WTC11 (cell line): ENCODE measurements at regions not wholly inside any gene's neighbourhood (a gene's known extent, or its start where the extent isn't known, plus 50 kb on each side); places are given as distances from the start of the nearest gene placed in this dataset.

Experiments used
- ATAC-seq: fragments of 200-7000 bp; cut with Tn5 transposase; 2 replicates; pipeline ENCODE4 v1.10.0; 2021; ENCODE audit warnings: mild to moderate bottlenecking, moderate library complexity
- CTCF ChIA-PET: fragments of 300-600 bp; sonication (Branson Sonifier 250); formaldehyde crosslinking; loops from one replicate; lab custom pipeline; 2021; ENCODE audit warnings: antibody characterized with exemption; lab: Charles Lee
- POLR2A ChIA-PET: fragments of 350-600 bp; sonication (Branson Sonifier 250); formaldehyde crosslinking; loops from one replicate; lab custom pipeline; 2021; ENCODE audit warnings: antibody characterized with exemption; lab: Charles Lee
- DNase-seq: peaks from one replicate; pipeline ENCODE4 v3.0.0; 2021; ENCODE audit warnings: low spot score
- H3K27ac Mint-ChIP-seq: 2 replicates; pipeline ENCODE4 v1.8.0; 2021; ENCODE audit warnings: mixed read lengths
- H3K27me3 Mint-ChIP-seq: 2 replicates; pipeline ENCODE4 v1.8.0; 2021; ENCODE audit warnings: low read depth, mild to moderate bottlenecking, moderate library complexity, mixed read lengths
- H3K36me3 Mint-ChIP-seq: 2 replicates; pipeline ENCODE4 v1.8.0; 2021; ENCODE audit warnings: mixed read lengths
- H3K4me1 Mint-ChIP-seq: 2 replicates; pipeline ENCODE4 v1.8.0; 2022; ENCODE audit warnings: mixed read lengths
- H3K4me3 Mint-ChIP-seq: 2 replicates; pipeline ENCODE4 v1.8.0; 2021; ENCODE audit warnings: mild to moderate bottlenecking, moderate library complexity, mixed read lengths
- H3K9me3 Mint-ChIP-seq: 2 replicates; pipeline ENCODE4 v1.8.0; 2021; ENCODE audit warnings: mixed read lengths
- AR ChIP-seq: fragments of 250-450 bp; sonication (Bioruptor Pico); IDR thresholded peaks from 2 replicates; pipeline ENCODE4 v1.9.0; 2021; ENCODE audit warnings: mild to moderate bottlenecking
- ATF6 ChIP-seq: sonication (generic); formaldehyde crosslinking; IDR thresholded peaks from 2 replicates; pipeline ENCODE4 v1.8.1; 2023; ENCODE audit warnings: mild to moderate bottlenecking, missing genetic modification reagents
- E2F1 ChIP-seq: sonication (generic); formaldehyde crosslinking; IDR thresholded peaks from 2 replicates; pipeline ENCODE4 v1.8.0; 2022; ENCODE audit warnings: mild to moderate bottlenecking, missing genetic modification reagents
- EMX1 ChIP-seq: fragments of 250-450 bp; sonication (Bioruptor Pico); IDR thresholded peaks from 2 replicates; pipeline ENCODE4 v1.8.0; 2021; ENCODE audit warnings: mild to moderate bottlenecking
- FOXJ3 ChIP-seq: sonication (generic); formaldehyde crosslinking; IDR thresholded peaks from 2 replicates; pipeline ENCODE4 v1.9.0; 2021; ENCODE audit warnings: missing genetic modification reagents, mild to moderate bottlenecking, borderline replicate concordance
- MYBL2 ChIP-seq: sonication (generic); formaldehyde crosslinking; IDR thresholded peaks from 2 replicates; pipeline ENCODE4 v1.8.1; 2023; ENCODE audit warnings: mild to moderate bottlenecking, moderate library complexity, missing genetic modification reagents
- NFATC4 ChIP-seq: fragments of 250-450 bp; sonication (Bioruptor Pico); IDR thresholded peaks from 2 replicates; pipeline ENCODE4 v1.9.0; 2021; ENCODE audit warnings: mild to moderate bottlenecking
- ZMAT4 ChIP-seq: fragments of 250-450 bp; sonication (Bioruptor Pico); IDR thresholded peaks from 2 replicates; pipeline ENCODE4 v1.9.0; 2021; ENCODE audit warnings: mild to moderate bottlenecking
- ZNF396 ChIP-seq: fragments of 250-450 bp; sonication (Bioruptor Pico); IDR thresholded peaks from 2 replicates; pipeline ENCODE4 v1.8.0; 2021; ENCODE audit warnings: mild to moderate bottlenecking, moderate library complexity, borderline replicate concordance
- TF ChIP-seq, protein P1 (sequence below): sonication (generic); formaldehyde crosslinking; IDR thresholded peaks from 2 replicates; pipeline ENCODE4 v1.8.1; 2023; ENCODE audit warnings: mild to moderate bottlenecking, moderate library complexity, missing genetic modification reagents
- TF ChIP-seq, protein P2 (sequence below): sonication (generic); formaldehyde crosslinking; IDR thresholded peaks from 2 replicates; pipeline ENCODE4 v1.8.1; 2022; ENCODE audit warnings: mild to moderate bottlenecking, missing genetic modification reagents, moderate library complexity, borderline replicate concordance

- TF ChIP-seq, protein P1, sequence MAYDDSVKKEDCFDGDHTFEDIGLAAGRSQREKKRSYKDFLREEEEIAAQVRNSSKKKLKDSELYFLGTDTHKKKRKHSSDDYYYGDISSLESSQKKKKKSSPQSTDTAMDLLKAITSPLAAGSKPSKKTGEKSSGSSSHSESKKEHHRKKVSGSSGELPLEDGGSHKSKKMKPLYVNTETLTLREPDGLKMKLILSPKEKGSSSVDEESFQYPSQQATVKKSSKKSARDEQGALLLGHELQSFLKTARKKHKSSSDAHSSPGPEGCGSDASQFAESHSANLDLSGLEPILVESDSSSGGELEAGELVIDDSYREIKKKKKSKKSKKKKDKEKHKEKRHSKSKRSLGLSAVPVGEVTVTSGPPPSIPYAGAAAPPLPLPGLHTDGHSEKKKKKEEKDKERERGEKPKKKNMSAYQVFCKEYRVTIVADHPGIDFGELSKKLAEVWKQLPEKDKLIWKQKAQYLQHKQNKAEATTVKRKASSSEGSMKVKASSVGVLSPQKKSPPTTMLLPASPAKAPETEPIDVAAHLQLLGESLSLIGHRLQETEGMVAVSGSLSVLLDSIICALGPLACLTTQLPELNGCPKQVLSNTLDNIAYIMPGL, result no peak
- no peak for TF ChIP-seq FOXJ3
- TF ChIP-seq, protein P2, sequence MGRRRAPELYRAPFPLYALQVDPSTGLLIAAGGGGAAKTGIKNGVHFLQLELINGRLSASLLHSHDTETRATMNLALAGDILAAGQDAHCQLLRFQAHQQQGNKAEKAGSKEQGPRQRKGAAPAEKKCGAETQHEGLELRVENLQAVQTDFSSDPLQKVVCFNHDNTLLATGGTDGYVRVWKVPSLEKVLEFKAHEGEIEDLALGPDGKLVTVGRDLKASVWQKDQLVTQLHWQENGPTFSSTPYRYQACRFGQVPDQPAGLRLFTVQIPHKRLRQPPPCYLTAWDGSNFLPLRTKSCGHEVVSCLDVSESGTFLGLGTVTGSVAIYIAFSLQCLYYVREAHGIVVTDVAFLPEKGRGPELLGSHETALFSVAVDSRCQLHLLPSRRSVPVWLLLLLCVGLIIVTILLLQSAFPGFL, result no peak
- TF ChIP-seq NFATC4, result no peak
- no peak for TF ChIP-seq ATF6 (CRISPR knock-in tag)
- TF ChIP-seq MYBL2, result no peak
- TF ChIP-seq AR (CRISPR knock-in tag), result no peak
Measured at GRCh38 chr1:57741521-57741920, 317.7 kb upstream of the DAB1 start (continued).

GRCh38 chr1:57736940-57737339 lies 313.1 kb upstream of the DAB1 start:
- ChIA-PET CTCF (no interaction called here), POLR2A (interaction anchor here (0.5 kb wide), 1 partner anchor 679 kb away, joined by 3 read pairs; no protein-coding TSS in a partner anchor)
- no peaks in the 10 kb centered on the region for H3K9me3 Mint-ChIP-seq
- H3K27me3 Mint-ChIP-seq, result no peaks in the 10 kb centered on the region
- no peak overlapping the region for H3K4me3 Mint-ChIP-seq
- H3K27ac Mint-ChIP-seq, result no peak overlapping the region
- ATAC-seq (no peak), DNase-seq (no peak)
- no peaks in the 10 kb centered on the region for H3K36me3 Mint-ChIP-seq
- H3K4me1 Mint-ChIP-seq, result 0 out of 2 replicates have a peak, but pooled peaks cover 2% of the 10 kb centered on the region
- TF ChIP-seq, protein P2, result no peak
- TF ChIP-seq ZMAT4 (CRISPR knock-in tag) (no peak), ZNF396 (CRISPR knock-in tag) (no peak)

DNA sequence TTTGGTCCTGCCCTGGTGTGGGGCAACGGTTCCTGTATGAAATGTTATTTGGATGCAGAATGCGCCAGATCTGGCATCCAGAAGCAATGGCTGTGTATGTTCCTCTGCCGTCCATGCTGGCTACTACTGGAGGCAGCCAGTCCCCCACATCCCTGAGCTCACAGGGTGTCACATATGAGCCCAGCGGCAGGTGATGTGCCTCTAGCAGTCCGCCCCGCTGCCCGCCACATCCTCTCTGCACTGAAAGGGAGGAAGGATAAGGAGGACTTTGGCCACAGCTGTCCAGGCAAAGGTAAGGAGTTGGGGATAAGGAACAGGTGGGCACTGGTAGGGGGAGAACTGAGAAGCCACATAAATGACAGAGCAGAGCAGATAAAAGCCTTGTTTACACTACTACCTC lies 305.3 kb upstream of the DAB1 start:
- ChIA-PET POLR2A (no interaction called here), CTCF (no interaction called here)
- no peaks in the 10 kb centered on the region for H3K27me3 Mint-ChIP-seq
- no peak for ATAC-seq
- no peaks in the 10 kb centered on the region for H3K36me3 Mint-ChIP-seq
- H3K4me3 Mint-ChIP-seq, result no peak overlapping the region
- H3K4me1 Mint-ChIP-seq, result peaks cover 18% of the 10 kb centered on the region
- TF ChIP-seq E2F1 (CRISPR knock-in tag), result 0 out of 2 replicates have a peak, but pooled peaks have one; percentile 19
- TF ChIP-seq EMX1, result no peak
- H3K27ac Mint-ChIP-seq, result no peak overlapping the region
- H3K9me3 Mint-ChIP-seq, result no peaks in the 10 kb centered on the region
- no peak for DNase-seq
